ENCODE measurements at regions not wholly inside any gene's neighbourhood (a gene's known extent, or its start where the extent isn't known, plus 50 kb on each side); places are given as distances from the start of the nearest gene placed in this dataset.

DNA sequence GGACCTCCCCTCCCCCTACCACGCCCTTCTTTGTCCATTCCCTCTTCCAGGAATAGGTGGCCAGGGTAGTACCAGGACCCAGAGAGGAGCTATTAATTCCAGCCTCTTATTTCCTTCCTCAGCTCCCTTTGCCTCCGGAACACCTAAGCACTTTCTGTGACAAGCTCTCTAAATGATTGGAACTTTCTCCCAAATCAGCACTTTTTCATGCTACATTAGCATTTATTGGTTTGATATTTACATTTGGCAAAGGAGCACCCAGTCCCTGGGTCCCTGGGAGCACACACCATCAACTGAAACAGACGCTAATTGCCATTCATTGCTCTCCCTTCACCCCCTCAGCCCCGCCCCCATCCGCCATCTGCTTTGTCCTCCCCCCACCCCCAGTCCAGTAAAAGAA is 182.0 kb upstream of the BCOR start:
- CTCF ChIA-PET, result no interaction called here
- POLR2A ChIA-PET, result no interaction called here

DNA sequence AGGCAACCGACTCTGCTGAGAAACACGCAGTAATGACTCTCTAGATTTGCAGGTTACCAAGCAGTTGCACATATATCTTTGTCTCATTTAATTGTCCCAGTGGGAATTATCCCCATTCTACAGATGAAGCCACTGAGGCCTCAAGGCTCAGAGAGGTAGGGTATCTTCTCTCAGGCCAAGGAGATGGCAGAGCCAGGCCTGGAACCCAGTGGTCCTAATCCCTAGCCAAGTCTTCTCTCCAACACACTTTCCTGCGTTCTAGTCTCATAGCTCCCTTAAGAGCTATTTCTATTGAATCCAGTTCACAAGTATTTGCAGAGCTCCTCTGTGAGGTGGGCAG is 181.3 kb upstream of the BCOR start:
- ChIA-PET POLR2A (no interaction called here), CTCF (no interaction called here)
- Histone ChIP-seq H3K36me3 (ENCODE audit: control insufficient read depth, insufficient read depth, low read length) (no peaks in the 10 kb centered on the region), H3K27me3 (ENCODE audit: control insufficient read depth, insufficient read depth, low read length) (no peaks in the 10 kb centered on the region), H3K4me3 (ENCODE audit: low read depth, low read length) (no peak overlapping the region)
- DNase-seq (ENCODE audit: low read depth), result no peak
- TF ChIP-seq, protein P1, sequence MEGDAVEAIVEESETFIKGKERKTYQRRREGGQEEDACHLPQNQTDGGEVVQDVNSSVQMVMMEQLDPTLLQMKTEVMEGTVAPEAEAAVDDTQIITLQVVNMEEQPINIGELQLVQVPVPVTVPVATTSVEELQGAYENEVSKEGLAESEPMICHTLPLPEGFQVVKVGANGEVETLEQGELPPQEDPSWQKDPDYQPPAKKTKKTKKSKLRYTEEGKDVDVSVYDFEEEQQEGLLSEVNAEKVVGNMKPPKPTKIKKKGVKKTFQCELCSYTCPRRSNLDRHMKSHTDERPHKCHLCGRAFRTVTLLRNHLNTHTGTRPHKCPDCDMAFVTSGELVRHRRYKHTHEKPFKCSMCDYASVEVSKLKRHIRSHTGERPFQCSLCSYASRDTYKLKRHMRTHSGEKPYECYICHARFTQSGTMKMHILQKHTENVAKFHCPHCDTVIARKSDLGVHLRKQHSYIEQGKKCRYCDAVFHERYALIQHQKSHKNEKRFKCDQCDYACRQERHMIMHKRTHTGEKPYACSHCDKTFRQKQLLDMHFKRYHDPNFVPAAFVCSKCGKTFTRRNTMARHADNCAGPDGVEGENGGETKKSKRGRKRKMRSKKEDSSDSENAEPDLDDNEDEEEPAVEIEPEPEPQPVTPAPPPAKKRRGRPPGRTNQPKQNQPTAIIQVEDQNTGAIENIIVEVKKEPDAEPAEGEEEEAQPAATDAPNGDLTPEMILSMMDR (IDR thresholded peaks at IDR 0.05; ENCODE audit: insufficient read depth, low read depth, low read length), result no peak

More for the DNA sequence above, 182.0 kb upstream of the BCOR start:
- Histone ChIP-seq H3K36me3 (ENCODE audit: control insufficient read depth, insufficient read depth, low read length) (no peaks in the 10 kb centered on the region), H3K4me3 (ENCODE audit: low read depth, low read length) (no peak overlapping the region), H3K27me3 (ENCODE audit: control insufficient read depth, insufficient read depth, low read length) (no peaks in the 10 kb centered on the region)
- TF ChIP-seq, protein P1 (IDR thresholded peaks at IDR 0.05; ENCODE audit: insufficient read depth, low read depth, low read length), result no peak
- DNase-seq (ENCODE audit: low read depth), result no peak

DNA sequence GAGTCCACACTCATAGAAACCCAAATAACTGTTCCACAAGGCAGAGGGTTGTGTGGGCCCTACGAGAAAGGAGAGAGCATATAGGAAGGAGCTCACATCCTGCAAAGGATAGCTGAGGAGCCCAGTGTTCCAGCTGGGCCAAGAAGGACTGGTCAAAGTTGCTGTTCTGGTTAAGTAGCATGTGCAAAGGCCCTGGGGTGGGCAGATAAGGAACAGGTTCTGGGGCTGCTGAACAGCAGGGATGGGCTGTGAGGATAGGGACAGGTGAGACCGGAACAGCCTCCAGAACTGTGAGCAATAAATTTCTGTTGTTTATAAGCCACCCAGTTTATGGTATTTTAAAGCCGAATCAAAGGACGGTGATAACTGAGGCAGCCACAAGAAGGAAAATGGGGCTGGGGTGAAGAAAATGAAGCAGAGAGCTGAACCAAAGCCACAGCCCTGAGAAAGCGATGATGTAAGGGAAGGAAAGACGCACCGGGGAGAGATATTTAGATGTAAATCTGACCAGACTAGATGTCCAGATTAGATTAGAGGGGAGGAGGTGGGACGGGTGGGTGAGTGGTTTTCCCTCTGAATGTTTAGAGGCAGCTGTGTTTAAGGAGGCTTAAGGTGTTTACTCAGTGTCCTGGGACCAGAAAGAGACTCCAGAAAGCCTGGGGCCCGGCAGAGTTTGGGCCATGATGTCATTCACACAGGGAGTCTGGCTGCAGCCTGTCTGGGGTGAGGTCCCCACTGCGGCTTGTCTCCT is 180.8 kb upstream of the BCOR start:
- ChIA-PET CTCF (no interaction called here), POLR2A (no interaction called here)
- Histone ChIP-seq H3K4me3 (ENCODE audit: low read depth, low read length) (no peak overlapping the region), H3K27me3 (ENCODE audit: control insufficient read depth, insufficient read depth, low read length) (no peaks in the 10 kb centered on the region), H3K36me3 (ENCODE audit: control insufficient read depth, insufficient read depth, low read length) (no peaks in the 10 kb centered on the region)
- TF ChIP-seq, protein P1 (IDR thresholded peaks at IDR 0.05; ENCODE audit: insufficient read depth, low read depth, low read length), result no peak
- no peak for DNase-seq (ENCODE audit: low read depth)

DNA sequence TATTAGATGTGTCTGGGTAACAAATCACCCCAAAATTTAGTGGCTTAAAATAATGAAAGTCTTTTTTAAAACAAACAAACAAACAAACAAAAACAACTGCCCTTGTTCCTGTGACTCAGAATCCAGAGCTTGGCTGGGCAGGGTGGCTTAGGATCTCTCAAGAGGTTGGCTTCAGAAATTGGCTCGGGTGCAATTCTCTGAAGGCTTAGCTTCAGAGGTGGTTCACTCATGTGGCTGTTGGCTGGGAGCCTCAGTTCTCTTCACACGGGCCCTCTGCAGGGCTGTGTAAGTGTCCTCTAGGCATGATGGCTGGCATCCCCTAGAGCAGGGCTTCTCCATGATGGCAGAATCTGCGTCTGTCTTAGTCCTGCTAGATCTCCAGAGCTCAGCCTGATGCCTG is 179.9 kb upstream of the BCOR start:
- no peaks in the 10 kb centered on the region for H3K27me3 ChIP-seq (ENCODE audit: control insufficient read depth, insufficient read depth, low read length)
- TF ChIP-seq, protein P1 (IDR thresholded peaks at IDR 0.05; ENCODE audit: insufficient read depth, low read depth, low read length), result no peak
- ChIA-PET POLR2A (no interaction called here), CTCF (no interaction called here)
- no peak for DNase-seq (ENCODE audit: low read depth)
- no peak overlapping the region for H3K4me3 ChIP-seq (ENCODE audit: low read depth, low read length)
- H3K36me3 ChIP-seq (ENCODE audit: control insufficient read depth, insufficient read depth, low read length), result no peaks in the 10 kb centered on the region

DNA sequence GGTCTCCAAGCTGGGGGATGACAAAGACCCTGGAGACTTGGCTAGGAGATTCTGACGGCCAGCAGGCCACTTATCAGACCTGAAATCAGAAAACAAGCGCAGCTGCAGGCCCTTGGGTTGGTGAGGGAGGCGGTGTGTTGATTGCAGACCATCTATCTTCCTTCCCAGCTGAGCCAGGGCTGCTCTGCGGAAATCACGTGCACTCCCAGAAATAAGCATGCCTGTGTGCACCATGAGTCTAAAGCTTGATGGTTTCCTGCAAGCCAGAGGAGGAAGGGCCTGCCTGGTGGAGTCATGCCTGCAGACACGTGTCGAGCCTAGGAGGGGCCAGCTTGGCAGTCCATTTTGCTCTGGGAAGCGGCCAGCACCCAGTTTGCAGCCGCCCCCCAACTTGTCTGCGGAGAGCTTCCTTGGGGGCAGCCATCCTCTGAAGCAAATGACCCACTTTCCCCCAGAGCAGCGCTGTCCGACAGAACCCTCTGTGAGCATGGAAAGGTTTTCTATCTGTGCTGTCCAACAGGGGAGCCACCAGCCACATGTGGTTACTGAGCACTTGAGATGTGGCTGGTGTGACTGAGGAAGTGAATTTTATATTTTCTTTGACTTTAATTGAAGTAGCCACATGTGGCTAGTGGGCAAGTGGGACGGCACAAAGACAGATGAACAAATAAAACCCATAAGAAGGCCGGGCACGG is 175.7 kb upstream of the BCOR start:
- ChIA-PET CTCF (no interaction called here), POLR2A (no interaction called here)
- H3K4me3 ChIP-seq (ENCODE audit: low read depth, low read length), result no peak overlapping the region
- H3K36me3 ChIP-seq (ENCODE audit: control insufficient read depth, insufficient read depth, low read length), result no peaks in the 10 kb centered on the region
- no peak for DNase-seq (ENCODE audit: low read depth)
- TF ChIP-seq, protein P1 (IDR thresholded peaks at IDR 0.05; ENCODE audit: insufficient read depth, low read depth, low read length), result no peak
- no peaks in the 10 kb centered on the region for H3K27me3 ChIP-seq (ENCODE audit: control insufficient read depth, insufficient read depth, low read length)

Data from BJ (cell line).